SK-N-SH treated with all-trans-retinoic acid at 6 μM for 48 hours (cell line): ENCODE measurements at regions not wholly inside any gene's neighbourhood (a gene's known extent, or its start where the extent isn't known, plus 50 kb on each side); places are given as distances from the start of the nearest gene placed in this dataset.

ENCODE experiments used
- ATAC-seq: fragments of 200-7000 bp; cut with Tn5 transposase; 3 replicates; pipeline ENCODE4 v1.9.1; 2020; ENCODE audit warnings: mild to moderate bottlenecking, moderate library complexity
- ARNTL ChIP-seq: fragments of 450-650 bp; formaldehyde crosslinking; IDR thresholded peaks from 2 replicates; pipeline ENCODE4 v1.5.0; 2020; ENCODE audit warnings: low read depth, mild to moderate bottlenecking, moderate library complexity, borderline replicate concordance
- BACH2 ChIP-seq: fragments of 250-450 bp; sonication (Bioruptor Pico); IDR thresholded peaks from 2 replicates; pipeline ENCODE4 v1.9.0; 2021; ENCODE audit warnings: mild to moderate bottlenecking, borderline replicate concordance
- CREB5 ChIP-seq: fragments of 250-450 bp; sonication (Bioruptor Pico); IDR thresholded peaks from 2 replicates; pipeline ENCODE4 v1.5.1; 2020; ENCODE audit warnings: low read depth, mild to moderate bottlenecking, moderate library complexity
- CSDC2 ChIP-seq: fragments of 250-450 bp; sonication (Bioruptor Pico); IDR thresholded peaks from 2 replicates; pipeline ENCODE4 v1.5.0; 2020; ENCODE audit warnings: mild to moderate bottlenecking, moderate library complexity
- CSRNP3 ChIP-seq: fragments of 250-450 bp; sonication (Bioruptor Pico); IDR thresholded peaks from 2 replicates; pipeline ENCODE4 v1.5.1; 2021; ENCODE audit warnings: mild to moderate bottlenecking, moderate library complexity
- ESRRG ChIP-seq: fragments of 250-450 bp; sonication (Bioruptor Pico); IDR thresholded peaks from 2 replicates; pipeline ENCODE4 v1.6.1; 2021; ENCODE audit warnings: mild to moderate bottlenecking
- GLIS3 ChIP-seq: fragments of 250-450 bp; sonication (Bioruptor Pico); IDR thresholded peaks from 2 replicates; pipeline ENCODE4 v1.5.0; 2020; ENCODE audit warnings: mild to moderate bottlenecking, moderate library complexity
- ISL1 ChIP-seq: fragments of 250-450 bp; sonication (Bioruptor Pico); IDR thresholded peaks from 2 replicates; pipeline ENCODE4 v2.1.2; 2022; ENCODE audit warnings: mild to moderate bottlenecking, moderate library complexity
- OSR1 ChIP-seq: fragments of 250-450 bp; sonication (Bioruptor Pico); IDR thresholded peaks from 2 replicates; pipeline ENCODE4 v1.8.0; 2022; ENCODE audit warnings: moderate library complexity, mild to moderate bottlenecking, inconsistent platforms
- PATZ1 ChIP-seq: fragments of 250-450 bp; sonication (Bioruptor Pico); IDR thresholded peaks from 2 replicates; pipeline ENCODE4 v1.8.0; 2020; ENCODE audit warnings: mild to moderate bottlenecking, moderate library complexity, borderline replicate concordance
- POU6F1 ChIP-seq: fragments of 250-450 bp; sonication (Bioruptor Pico); IDR thresholded peaks from 2 replicates; pipeline ENCODE4 v1.8.0; 2021; ENCODE audit warnings: low read depth, mild to moderate bottlenecking, moderate library complexity, borderline replicate concordance
- PPARA ChIP-seq: fragments of 250-450 bp; sonication (Bioruptor Pico); IDR thresholded peaks from 2 replicates; pipeline ENCODE4 v1.5.0; 2020; ENCODE audit warnings: mild to moderate bottlenecking, borderline replicate concordance
- SNAI2 ChIP-seq: fragments of 250-450 bp; sonication (Bioruptor Pico); IDR thresholded peaks from 2 replicates; pipeline ENCODE4 v1.5.0; 2020; ENCODE audit warnings: mild to moderate bottlenecking, moderate library complexity
- TCF4 ChIP-seq: fragments of 250-450 bp; sonication (Bioruptor Pico); IDR thresholded peaks from 2 replicates; pipeline ENCODE4 v1.8.0; 2021; ENCODE audit warnings: mild to moderate bottlenecking, moderate library complexity, borderline replicate concordance
- TOX ChIP-seq: fragments of 250-450 bp; sonication (Bioruptor Pico); IDR thresholded peaks from 2 replicates; pipeline ENCODE4 v1.8.0; 2021; ENCODE audit warnings: mild to moderate bottlenecking, moderate library complexity, borderline replicate concordance
- TSHZ2 ChIP-seq: fragments of 250-450 bp; sonication (Bioruptor Pico); IDR thresholded peaks from 2 replicates; pipeline ENCODE4 v1.5.0; 2020; ENCODE audit warnings: mild to moderate bottlenecking, moderate library complexity
- ZC3H10 ChIP-seq: fragments of 250-450 bp; sonication (Bioruptor Pico); IDR thresholded peaks from 2 replicates; pipeline ENCODE4 v1.5.1; 2021; ENCODE audit warnings: mild to moderate bottlenecking, moderate library complexity
- ZFP30 ChIP-seq: fragments of 450-650 bp; formaldehyde crosslinking; IDR thresholded peaks from 2 replicates; pipeline ENCODE4 v1.5.0; 2022; ENCODE audit warnings: mild to moderate bottlenecking, moderate library complexity
- ZNF565 ChIP-seq: fragments of 450-650 bp; formaldehyde crosslinking; conservative IDR thresholded peaks from 2 replicates; pipeline ENCODE4 v1.5.0; 2020; ENCODE audit warnings: low read depth, mild to moderate bottlenecking, moderate library complexity
- ZNF70 ChIP-seq: fragments of 450-650 bp; formaldehyde crosslinking; IDR thresholded peaks from 2 replicates; pipeline ENCODE4 v1.5.0; 2020; ENCODE audit warnings: mild to moderate bottlenecking, moderate library complexity

- TF ChIP-seq POU6F1 (CRISPR knock-in tag) (no peak), SNAI2 (no peak), ZC3H10 (CRISPR knock-in tag) (no peak), ZNF70 (CRISPR knock-in tag) (no peak), PPARA (CRISPR knock-in tag) (no peak), GLIS3 (CRISPR knock-in tag) (no peak)
- TF ChIP-seq, all 23 proteins: peak for 0
Measured at GRCh38 chr12:93205361-93205760, 172.4 kb upstream of the NUDT4 start (continued).

GRCh38 chr12:93208011-93208410 is 169.7 kb upstream of the NUDT4 start:
- TF ChIP-seq PATZ1 (no peak), GLIS3 (CRISPR knock-in tag) (no peak), CSDC2 (CRISPR knock-in tag) (no peak), ESRRG (no peak), ZNF565 (CRISPR knock-in tag) (no peak), ARNTL (CRISPR knock-in tag) (no peak), POU6F1 (CRISPR knock-in tag) (no peak), BACH2 (CRISPR knock-in tag) (no peak)
- TF ChIP-seq, all 23 proteins: peak for 0

GRCh38 chr12:93214523-93215289 is 163.0 kb upstream of the NUDT4 start:
- no peak for TF ChIP-seq GLIS3 (CRISPR knock-in tag)
- TF ChIP-seq OSR1 (CRISPR knock-in tag) = no peak
- TF ChIP-seq ISL1 (CRISPR knock-in tag) = no peak
- TF ChIP-seq ARNTL (CRISPR knock-in tag) = no peak
- no peak for TF ChIP-seq TCF4 (CRISPR knock-in tag)
- TF ChIP-seq ZNF70 (CRISPR knock-in tag) = no peak
- TF ChIP-seq TSHZ2 (CRISPR knock-in tag) = no peak
- TF ChIP-seq TOX (CRISPR knock-in tag) = no peak
- no peak for TF ChIP-seq PPARA (CRISPR knock-in tag)
- no peak for TF ChIP-seq ZNF565 (CRISPR knock-in tag)
- no peak for TF ChIP-seq ZFP30 (CRISPR knock-in tag)
- TF ChIP-seq CSRNP3 (CRISPR knock-in tag) = no peak
- TF ChIP-seq CSDC2 (CRISPR knock-in tag) = no peak
- TF ChIP-seq CREB5 = no peak
- no peak for ATAC-seq

More at GRCh38 chr12:93208011-93208410, 169.7 kb upstream of the NUDT4 start:
- no peak for ATAC-seq
